ENCODE measurements at regions not wholly inside any gene's neighbourhood (a gene's known extent, or its start where the extent isn't known, plus 50 kb on each side); places are given as distances from the start of the nearest gene placed in this dataset.

DNA sequence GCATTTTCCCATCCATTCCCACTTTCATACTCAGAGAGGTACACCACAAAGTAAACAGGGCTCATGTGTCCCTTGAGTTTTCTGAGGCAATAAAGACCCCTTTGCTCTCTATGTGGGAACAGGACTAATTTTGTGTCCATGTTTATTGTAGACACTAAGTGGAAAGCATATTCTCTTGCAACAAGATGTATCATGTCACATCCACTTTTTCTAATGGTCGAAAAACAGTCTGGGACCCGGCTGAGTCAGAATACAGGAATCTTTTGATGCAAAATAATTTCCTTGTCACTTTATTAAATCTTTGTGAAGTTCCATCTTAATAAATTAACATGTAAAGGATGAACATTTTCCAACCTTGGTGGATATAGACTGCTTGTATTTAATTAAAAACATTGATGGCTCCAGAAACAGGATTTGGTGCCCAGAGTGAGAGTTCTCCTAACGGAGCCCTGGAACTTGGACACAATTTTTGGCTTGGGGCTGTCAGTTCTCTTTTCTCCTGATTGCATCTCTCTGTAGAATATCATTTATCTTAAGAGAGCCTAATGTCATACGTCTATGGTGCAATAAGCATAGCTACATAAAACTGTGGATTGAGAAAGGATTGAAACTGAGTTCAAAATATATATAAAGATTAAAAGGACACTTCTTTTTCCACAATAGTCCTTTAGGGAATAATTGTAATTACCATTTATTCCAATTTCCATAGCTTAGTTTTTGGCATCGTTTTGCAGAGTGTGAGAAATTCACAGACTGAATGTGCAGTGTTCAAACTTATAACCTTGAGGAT, 1116.7 kb upstream of the SEMA6A start:
- Histone ChIP-seq H3K36me3 (no peaks in the 10 kb centered on the region), H3K4me3 (no peak overlapping the region), H3K27ac (no peak overlapping the region), H3K9me3 (no peaks in the 10 kb centered on the region), H3K27me3 (replicated peaks; ENCODE audit: insufficient read depth) (no peaks in the 10 kb centered on the region), H3K4me1 (replicated peaks) (no peaks in the 10 kb centered on the region)
- TF ChIP-seq POLR2AphosphoS5 (IDR thresholded peaks at IDR 0.05) (no peak), POLR2A (IDR thresholded peaks at IDR 0.05) (no peak)
- TF ChIP-seq, protein P1, sequence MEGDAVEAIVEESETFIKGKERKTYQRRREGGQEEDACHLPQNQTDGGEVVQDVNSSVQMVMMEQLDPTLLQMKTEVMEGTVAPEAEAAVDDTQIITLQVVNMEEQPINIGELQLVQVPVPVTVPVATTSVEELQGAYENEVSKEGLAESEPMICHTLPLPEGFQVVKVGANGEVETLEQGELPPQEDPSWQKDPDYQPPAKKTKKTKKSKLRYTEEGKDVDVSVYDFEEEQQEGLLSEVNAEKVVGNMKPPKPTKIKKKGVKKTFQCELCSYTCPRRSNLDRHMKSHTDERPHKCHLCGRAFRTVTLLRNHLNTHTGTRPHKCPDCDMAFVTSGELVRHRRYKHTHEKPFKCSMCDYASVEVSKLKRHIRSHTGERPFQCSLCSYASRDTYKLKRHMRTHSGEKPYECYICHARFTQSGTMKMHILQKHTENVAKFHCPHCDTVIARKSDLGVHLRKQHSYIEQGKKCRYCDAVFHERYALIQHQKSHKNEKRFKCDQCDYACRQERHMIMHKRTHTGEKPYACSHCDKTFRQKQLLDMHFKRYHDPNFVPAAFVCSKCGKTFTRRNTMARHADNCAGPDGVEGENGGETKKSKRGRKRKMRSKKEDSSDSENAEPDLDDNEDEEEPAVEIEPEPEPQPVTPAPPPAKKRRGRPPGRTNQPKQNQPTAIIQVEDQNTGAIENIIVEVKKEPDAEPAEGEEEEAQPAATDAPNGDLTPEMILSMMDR (IDR thresholded peaks at IDR 0.05) = no peak
- no peak for DNase-seq (ENCODE audit: low spot score)
- intact Hi-C loops (cut with DNase I) = no loop called here
- 63% methylated on average over 5 of the region's 5 CpGs for WGBS

DNA sequence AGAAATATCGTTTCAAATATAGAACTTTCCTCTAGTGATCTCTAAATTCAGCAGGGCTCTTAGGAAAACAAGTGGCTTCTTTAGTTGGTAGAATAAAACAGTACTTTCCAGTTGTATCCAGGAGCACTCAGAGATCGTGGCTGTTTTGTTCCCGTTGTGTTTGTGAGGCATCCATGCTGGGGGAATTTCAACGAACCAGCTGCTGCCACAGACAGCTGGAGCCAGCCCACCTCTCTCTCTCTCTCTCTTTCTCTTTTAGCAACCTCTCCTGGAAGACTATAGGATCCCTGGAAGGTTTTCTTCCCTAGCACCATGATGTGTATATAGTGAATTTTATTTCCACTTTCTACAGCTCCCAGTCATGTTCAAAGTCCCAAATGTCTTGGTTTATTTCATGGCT, 1116.0 kb upstream of the SEMA6A start:
- TF ChIP-seq POLR2AphosphoS5 (IDR thresholded peaks at IDR 0.05) = no peak
- no peak for TF ChIP-seq POLR2A (IDR thresholded peaks at IDR 0.05)
- TF ChIP-seq, protein P1 (IDR thresholded peaks at IDR 0.05) = no peak
- H3K4me3 ChIP-seq = no peak overlapping the region
- no peak for DNase-seq (ENCODE audit: low spot score)
- 51% methylated on average over 4 of the region's 4 CpGs for WGBS
- H3K9me3 ChIP-seq = no peaks in the 10 kb centered on the region
- intact Hi-C loops (cut with DNase I) = no loop called here
- no peaks in the 10 kb centered on the region for H3K4me1 ChIP-seq (replicated peaks)
- H3K36me3 ChIP-seq = no peaks in the 10 kb centered on the region
- H3K27ac ChIP-seq = no peak overlapping the region
- no peaks in the 10 kb centered on the region for H3K27me3 ChIP-seq (replicated peaks; ENCODE audit: insufficient read depth)

DNA sequence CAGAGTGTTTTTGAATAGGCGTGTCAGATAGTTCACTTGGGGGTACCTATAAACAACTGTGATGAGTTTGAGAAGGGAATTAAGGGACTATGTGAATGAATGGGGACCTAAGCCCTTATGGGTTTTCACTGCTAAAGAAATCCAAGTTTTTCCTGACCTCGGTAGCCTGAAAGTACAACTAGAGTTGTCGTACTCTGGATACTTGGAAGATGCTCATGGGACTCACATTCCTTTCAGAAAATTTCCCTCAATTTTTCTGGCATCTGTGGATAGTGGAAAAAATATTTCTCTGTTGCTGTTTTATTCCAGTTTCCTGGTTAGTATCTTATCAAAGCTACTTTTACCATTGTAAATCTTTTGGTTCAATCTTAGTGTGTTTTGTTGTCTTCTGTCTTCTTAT, 1112.3 kb upstream of the SEMA6A start:
- no peaks in the 10 kb centered on the region for H3K27me3 ChIP-seq (replicated peaks; ENCODE audit: insufficient read depth)
- intact Hi-C loops (cut with DNase I) = no loop called here
- TF ChIP-seq, protein P1 (IDR thresholded peaks at IDR 0.05) = no peak
- TF ChIP-seq POLR2A (IDR thresholded peaks at IDR 0.05) (no peak), POLR2AphosphoS5 (IDR thresholded peaks at IDR 0.05) (no peak)
- WGBS = 95% methylated on average over 3 of the region's 3 CpGs
- no peaks in the 10 kb centered on the region for H3K4me1 ChIP-seq (replicated peaks)
- H3K27ac ChIP-seq = no peak overlapping the region
- no peak for DNase-seq (ENCODE audit: low spot score)
- no peaks in the 10 kb centered on the region for H3K36me3 ChIP-seq
- H3K9me3 ChIP-seq = no peaks in the 10 kb centered on the region
- no peak overlapping the region for H3K4me3 ChIP-seq

DNA sequence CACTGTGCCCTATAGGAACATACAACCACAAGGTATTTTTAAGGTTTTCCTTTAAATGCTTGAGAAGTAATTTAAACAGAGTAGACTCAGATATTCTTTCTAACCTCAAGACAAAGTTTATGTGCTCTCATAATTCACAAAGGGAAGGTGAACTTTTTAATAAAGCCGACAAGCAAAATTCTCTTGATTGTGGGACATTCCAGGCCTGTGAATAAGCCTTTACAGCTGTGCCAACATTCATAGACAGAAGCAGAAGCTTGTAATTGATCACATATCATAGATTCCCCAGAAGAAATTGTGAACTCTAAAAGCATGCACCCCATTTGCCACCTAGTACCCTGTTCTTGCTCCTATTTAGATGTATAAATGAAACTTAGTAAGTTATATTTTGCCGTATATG, 1107.8 kb upstream of the SEMA6A start:
- Histone ChIP-seq H3K36me3 (no peaks in the 10 kb centered on the region), H3K27ac (no peak overlapping the region), H3K4me1 (replicated peaks) (no peaks in the 10 kb centered on the region), H3K27me3 (replicated peaks; ENCODE audit: insufficient read depth) (no peaks in the 10 kb centered on the region), H3K4me3 (no peak overlapping the region), H3K9me3 (no peaks in the 10 kb centered on the region)
- intact Hi-C loops (cut with DNase I) = no loop called here
- TF ChIP-seq POLR2AphosphoS5 (IDR thresholded peaks at IDR 0.05) (no peak), POLR2A (IDR thresholded peaks at IDR 0.05) (no peak)
- TF ChIP-seq, protein P1 (IDR thresholded peaks at IDR 0.05) = no peak
- DNase-seq (ENCODE audit: low spot score) = no peak
- 48% methylated on average over 2 of the region's 2 CpGs for WGBS
